Testis (tissue), 2 donors: ENCODE measurements at regions not wholly inside any gene's neighbourhood (a gene's known extent, or its start where the extent isn't known, plus 50 kb on each side); places are given as distances from the start of the nearest gene placed in this dataset.

ENCODE experiments used
- POLR2A ChIP-seq: fragments of 450-650 bp; IDR thresholded peaks from one replicate; pipeline ENCODE4 v1.6.1; 2017; ENCODE audit warnings: antibody characterized with exemption, mild to moderate bottlenecking, moderate library complexity
- TF ChIP-seq, protein P1 (sequence below), 3 experiments: fragments of 450-650 bp in 2 of 3; fragments of 200-600 bp in 1 of 3; sonication (generic) in 1 of 3; IDR thresholded peaks; one replicate each; pipeline ENCODE4 v1.5.1; 2016 to 2019; ENCODE audit warnings: antibody characterized with exemption in 3 of 3, mild to moderate bottlenecking in 2 of 3, moderate library complexity in 1 of 3

DNA sequence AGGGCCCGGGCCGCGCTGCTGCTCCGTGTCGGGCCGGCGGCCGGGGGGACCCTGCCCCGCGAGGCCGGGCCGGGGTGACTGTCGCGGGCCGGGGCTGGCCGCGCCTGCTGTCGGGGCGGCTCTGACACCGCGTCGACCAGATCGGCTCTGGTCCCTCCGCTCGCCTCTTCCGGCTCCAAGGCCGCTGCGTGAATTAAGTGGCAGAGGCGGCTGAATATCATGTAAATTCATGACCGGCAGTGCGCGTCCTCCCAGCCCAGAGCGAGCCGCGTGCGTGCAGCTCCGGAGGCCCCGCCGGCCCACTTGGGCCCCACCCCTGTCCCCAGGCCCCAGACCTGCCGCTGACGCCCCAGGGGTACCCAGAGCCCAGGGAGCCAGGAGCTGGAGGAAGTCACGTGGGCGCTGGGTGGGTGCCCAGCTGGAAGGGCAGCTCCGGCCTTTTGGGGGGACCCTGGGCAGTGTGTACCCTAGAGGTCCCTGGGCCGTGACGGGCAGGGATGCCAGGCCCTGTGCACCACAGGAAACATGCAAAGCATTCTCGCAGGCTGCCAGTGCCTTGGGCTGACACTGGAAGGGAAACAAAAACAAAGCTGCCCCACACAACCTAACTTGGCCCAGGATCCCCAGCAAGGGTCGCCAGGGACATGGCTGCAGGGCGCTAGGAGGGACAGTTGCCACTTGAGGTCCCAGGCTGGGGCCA is 584.0 kb upstream of the MKI67 start:
- TF ChIP-seq, protein P1, sequence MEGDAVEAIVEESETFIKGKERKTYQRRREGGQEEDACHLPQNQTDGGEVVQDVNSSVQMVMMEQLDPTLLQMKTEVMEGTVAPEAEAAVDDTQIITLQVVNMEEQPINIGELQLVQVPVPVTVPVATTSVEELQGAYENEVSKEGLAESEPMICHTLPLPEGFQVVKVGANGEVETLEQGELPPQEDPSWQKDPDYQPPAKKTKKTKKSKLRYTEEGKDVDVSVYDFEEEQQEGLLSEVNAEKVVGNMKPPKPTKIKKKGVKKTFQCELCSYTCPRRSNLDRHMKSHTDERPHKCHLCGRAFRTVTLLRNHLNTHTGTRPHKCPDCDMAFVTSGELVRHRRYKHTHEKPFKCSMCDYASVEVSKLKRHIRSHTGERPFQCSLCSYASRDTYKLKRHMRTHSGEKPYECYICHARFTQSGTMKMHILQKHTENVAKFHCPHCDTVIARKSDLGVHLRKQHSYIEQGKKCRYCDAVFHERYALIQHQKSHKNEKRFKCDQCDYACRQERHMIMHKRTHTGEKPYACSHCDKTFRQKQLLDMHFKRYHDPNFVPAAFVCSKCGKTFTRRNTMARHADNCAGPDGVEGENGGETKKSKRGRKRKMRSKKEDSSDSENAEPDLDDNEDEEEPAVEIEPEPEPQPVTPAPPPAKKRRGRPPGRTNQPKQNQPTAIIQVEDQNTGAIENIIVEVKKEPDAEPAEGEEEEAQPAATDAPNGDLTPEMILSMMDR (IDR thresholded peaks at IDR 0.05), result no peak
- TF ChIP-seq POLR2A, result no peak
